Esophagus mucosa (tissue), 1 donor: ENCODE measurements at regions not wholly inside any gene's neighbourhood (a gene's known extent, or its start where the extent isn't known, plus 50 kb on each side); places are given as distances from the start of the nearest gene placed in this dataset.
A peak's percentile ranks its signal among the peaks of the same experiment; 100 is the strongest.
"Not testable (repeated sequence)": the region's sequence is repeated elsewhere in the genome, so short reads cannot be mapped to it uniquely, and the experiment has no call there.

ENCODE experiments used
- ATAC-seq: fragments of 200-7000 bp; cut with Tn5 transposase; one replicate; pipeline ENCODE4 v1.9.1; 2020
- donor health status: DM: yes; HTN: yes; CAD: no.

DNA sequence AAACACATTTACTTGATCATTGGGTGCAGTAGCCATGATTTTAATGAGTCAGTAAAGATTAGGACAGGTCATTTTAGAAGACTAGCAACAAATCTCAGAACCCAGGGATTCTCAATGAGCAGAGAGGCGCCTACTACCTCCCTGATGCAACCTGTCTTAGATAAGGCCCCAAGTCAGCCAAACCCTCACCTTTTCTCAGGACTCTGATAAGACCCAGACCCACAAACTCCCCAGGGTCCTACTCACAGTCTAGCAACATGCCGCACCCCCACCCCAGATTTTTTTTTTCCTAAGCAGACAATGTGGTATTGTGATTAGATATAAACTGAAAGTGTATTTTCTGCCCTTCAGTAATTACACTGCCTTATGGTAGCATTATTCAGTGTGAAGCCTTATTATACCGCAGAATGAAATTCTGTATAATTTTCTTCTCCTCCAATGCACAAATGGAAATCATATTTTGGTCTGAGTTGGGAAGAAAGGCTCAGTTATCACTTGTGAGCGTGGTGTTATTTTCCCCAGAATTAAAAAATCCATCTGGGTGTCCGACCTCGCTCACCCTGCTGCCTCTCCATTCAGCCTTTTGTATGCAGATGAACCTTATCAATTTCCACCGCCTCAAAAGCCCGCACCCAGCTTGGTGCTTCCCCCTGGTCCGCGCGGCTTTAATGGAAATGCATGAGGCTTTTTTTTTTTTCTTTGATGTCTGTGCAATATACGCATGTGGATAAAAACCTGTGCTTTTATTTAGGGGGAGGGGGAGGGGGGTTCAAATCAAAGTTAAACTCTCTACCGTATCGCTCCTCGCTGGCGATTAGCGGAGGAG is 122.0 kb upstream of the SOX14 start:
- no peak for ATAC-seq

DNA sequence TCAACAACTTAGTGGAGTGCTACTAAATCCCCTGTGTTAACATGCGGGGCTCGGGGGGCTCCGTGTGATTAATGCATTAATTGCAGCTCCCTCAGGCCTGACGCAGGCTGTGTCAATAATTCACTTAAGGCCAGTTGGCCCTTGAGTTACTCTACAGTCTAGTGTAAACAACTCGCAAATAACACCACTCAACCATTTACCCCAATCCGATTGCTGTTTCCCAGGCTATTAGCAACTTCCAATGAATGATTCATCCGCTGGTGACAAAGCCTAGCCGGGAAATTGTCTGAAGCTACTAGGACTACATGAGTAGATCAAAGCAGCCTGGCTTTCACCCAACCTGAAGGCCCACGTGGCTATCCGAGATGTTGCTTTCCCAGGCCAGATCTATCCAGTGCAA is 121.3 kb upstream of the SOX14 start:
- ATAC-seq, result no peak

DNA sequence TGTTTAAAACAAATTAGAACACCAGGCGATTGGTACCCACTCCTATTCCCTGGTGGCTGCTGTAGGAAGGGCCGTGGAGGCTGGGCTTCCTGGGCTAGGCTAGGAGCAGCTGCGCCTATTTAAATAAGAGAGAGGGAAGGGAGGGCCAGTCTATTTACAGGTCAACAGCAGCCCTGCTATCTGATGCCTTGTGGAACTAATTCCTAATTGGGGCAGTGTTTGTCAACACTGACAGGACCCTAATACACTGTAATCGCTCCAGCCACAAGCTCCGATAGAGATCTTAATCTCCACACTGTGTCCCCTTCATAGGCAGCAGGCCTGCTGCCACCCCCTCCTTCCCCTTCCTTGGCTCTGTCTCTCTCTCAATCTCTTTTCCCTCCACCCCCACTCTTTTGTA is 116.9 kb upstream of the SOX14 start:
- ATAC-seq, result no peak

GRCh38 chr3:137669519-137670060 is 94.5 kb upstream of the SOX14 start:
- no peak for ATAC-seq

GRCh38 chr3:137687181-137687879 is 76.8 kb upstream of the SOX14 start:
- ATAC-seq, result no peak

DNA sequence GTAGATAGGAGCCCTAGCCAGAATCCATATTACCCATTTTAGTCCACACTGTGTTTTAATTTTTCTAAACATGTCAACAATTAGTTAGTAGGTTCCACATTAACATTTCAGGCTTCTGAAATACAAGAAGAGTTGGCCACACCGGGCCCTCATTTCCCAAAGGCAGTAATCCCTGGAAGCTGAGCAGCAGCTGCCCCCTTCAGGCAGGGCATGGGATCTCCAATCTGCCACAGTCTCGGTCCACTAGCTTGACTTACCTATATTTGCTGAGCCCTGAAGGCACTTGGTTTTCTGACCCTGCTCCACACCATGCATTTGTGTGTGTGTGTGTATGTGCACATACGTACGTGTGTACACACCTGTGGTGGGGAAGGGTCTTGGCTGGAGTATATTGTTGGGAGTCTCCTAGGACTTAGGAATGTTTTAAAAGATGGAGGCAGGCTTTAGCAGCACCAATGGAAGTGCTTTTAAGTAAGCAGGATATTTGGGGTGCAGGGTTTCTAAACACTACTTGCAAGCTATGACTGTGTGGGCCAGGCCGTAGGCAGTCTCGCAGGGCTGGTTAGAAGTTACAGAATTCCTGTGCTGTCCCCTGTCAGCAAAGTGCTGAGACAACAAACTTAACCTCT is 71.2 kb upstream of the SOX14 start:
- ATAC-seq, result peak; percentile 59

- no peak for ATAC-seq
Measured at GRCh38 chr3:137693791-137694190, 70.3 kb upstream of the SOX14 start.

DNA sequence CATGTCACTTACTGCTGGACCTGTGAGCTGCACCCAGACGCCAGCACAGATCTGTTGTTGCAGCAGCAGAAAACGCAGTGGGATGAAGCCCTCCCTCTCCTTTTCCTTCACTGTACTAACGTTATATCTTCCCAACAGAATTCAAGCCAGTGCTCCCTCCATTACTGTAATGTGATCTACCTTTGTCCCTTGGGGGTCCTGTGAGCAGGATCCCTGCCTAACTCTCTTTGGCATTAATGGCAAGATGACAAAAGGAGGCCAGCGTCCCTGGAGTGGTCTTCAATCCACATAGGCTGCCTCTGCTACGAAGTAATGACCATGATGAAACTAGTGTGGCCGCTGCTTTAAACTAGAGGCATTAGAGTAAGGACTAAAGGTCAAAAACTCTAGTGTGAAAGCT is 69.3 kb upstream of the SOX14 start:
- ATAC-seq, result no peak

DNA sequence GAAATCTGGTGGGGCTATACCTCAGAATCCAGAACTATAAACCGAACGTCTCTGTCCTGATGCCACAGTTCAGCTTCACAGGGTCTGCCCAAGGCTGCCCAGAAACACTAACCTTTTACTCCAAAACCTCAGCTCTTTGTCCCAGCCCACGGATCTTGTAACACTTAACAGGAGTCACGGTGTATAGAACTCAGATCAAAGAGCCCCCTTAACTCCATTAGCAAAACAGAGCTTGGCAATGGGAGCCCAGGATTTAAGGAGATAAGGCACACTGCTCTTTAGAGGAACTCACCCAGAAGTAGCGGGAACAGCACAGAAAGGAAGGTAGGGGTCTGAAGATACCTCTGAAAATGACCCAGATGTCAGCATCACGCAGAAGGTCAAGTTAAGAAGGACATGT is 68.8 kb upstream of the SOX14 start:
- ATAC-seq, result no peak

DNA sequence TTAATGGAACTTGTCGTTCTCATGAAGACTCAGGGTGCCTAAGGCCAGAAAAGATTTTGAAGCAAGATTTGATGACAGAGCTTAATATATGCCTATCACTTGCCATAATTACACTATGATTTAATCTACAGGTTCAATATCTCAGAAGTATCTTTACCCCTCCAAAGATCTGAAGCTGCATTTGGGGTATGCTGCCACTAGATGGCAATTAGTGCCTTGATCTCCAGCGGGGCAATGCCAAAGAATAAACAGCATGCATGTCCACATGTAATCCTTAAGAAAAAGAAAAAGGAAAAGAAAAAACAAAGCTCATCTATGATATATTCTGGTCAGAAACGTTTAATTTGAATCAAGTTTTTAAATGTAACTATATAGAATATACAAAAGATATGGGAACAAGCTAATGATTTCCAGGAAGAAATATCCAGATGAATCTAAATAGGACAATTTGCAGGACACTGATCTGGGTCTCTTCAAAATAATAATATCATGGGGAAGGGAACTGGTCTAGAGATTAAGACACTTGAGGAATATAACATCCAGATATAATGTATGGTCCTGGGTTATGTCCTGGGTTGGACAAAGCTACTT is 55.0 kb upstream of the SOX14 start:
- ATAC-seq, result no peak

- ATAC-seq, result not testable (repeated sequence)
Measured at GRCh38 chr3:137713965-137714364, 50.1 kb upstream of the SOX14 start.
